Peyer's patch (tissue), 4 donors: ENCODE measurements at regions not wholly inside any gene's neighbourhood (a gene's known extent, or its start where the extent isn't known, plus 50 kb on each side); places are given as distances from the start of the nearest gene placed in this dataset.

Source experiments
- POLR2A ChIP-seq, 2 donors: fragments of 450-650 bp; IDR thresholded peaks; one replicate each; pipeline ENCODE4 v1.5.1; 2017; ENCODE audit warnings: antibody characterized with exemption in 2 of 2, mild to moderate bottlenecking in 2 of 2, moderate library complexity in 2 of 2
- TF ChIP-seq, protein P1 (sequence below), 6 experiments: fragments of 450-650 bp in 4 of 6; fragments of 200-600 bp in 2 of 6; sonication (generic) in 1 of 6; IDR thresholded peaks; one replicate each; pipeline ENCODE4 v1.5.1; 2017 to 2019; ENCODE audit warnings: antibody characterized with exemption in 6 of 6, mild to moderate bottlenecking in 3 of 6, moderate library complexity in 1 of 6

DNA sequence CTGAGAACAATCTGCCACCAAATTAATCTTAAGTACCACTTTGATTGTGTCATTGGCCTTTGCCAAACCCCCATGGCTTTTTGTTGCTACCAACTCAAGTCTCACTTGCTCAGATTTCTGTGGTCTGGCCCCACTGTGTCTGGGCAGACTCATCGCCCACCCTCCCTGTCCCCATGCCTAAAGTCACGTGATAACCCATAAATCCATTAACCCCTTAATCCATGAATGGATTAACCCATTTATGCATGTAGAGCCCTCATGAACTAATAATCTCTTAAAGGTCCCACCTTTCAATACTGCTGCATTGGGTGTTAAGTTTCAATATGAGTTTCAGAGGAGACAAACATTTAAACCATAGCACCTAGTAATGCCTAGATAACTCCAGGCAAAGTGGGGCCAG, 78.5 kb upstream of the BLTP1 start:
- TF ChIP-seq, protein P1, sequence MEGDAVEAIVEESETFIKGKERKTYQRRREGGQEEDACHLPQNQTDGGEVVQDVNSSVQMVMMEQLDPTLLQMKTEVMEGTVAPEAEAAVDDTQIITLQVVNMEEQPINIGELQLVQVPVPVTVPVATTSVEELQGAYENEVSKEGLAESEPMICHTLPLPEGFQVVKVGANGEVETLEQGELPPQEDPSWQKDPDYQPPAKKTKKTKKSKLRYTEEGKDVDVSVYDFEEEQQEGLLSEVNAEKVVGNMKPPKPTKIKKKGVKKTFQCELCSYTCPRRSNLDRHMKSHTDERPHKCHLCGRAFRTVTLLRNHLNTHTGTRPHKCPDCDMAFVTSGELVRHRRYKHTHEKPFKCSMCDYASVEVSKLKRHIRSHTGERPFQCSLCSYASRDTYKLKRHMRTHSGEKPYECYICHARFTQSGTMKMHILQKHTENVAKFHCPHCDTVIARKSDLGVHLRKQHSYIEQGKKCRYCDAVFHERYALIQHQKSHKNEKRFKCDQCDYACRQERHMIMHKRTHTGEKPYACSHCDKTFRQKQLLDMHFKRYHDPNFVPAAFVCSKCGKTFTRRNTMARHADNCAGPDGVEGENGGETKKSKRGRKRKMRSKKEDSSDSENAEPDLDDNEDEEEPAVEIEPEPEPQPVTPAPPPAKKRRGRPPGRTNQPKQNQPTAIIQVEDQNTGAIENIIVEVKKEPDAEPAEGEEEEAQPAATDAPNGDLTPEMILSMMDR (IDR thresholded peaks at IDR 0.05) = no peak
- TF ChIP-seq POLR2A (IDR thresholded peaks at IDR 0.05) = no peak
